Liver (tissue), 2 donors: ENCODE measurements at regions not wholly inside any gene's neighbourhood (a gene's known extent, or its start where the extent isn't known, plus 50 kb on each side); places are given as distances from the start of the nearest gene placed in this dataset.

Experiments
- JUND ChIP-seq, 2 donors: IDR thresholded peaks; 2 replicates each; pipeline ENCODE4 v1.6.1; 2016; ENCODE audit warnings: antibody characterized with exemption in 2 of 2
- TAF1 ChIP-seq: conservative IDR thresholded peaks from 2 replicates; pipeline ENCODE4 v1.6.1; 2016; ENCODE audit warnings: antibody characterized with exemption, mild to moderate bottlenecking
- donor health status: healthy.

DNA sequence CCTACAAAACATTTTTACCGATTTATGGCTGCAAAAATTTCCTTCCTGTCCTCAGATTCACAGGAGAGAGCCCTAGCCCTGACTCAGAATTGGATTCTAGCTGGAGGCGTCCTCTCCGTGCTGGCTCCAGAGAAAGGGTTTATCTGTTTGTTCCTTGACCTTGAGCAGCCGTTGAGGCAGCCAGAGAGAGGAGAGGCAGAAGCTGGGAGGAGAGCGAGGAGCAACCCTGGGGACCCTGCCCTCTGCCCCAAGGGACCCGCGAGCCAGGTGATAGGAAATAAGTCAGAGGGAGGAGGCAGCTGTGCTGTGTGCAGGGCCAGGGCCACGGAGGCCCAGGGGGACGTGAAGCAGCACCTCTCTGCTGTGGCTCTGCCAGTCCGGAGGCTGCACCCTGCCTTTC is 75.6 kb downstream of the IGLL1 start:
- TF ChIP-seq TAF1 (no peak), JUND (IDR thresholded peaks at IDR 0.05) (no peak)
